NCI-H510A (cell line): ENCODE measurements at regions not wholly inside any gene's neighbourhood (a gene's known extent, or its start where the extent isn't known, plus 50 kb on each side); places are given as distances from the start of the nearest gene placed in this dataset.

Source experiments
- DNase-seq: peaks from one replicate; lab custom pipeline; 2025; lab: John Stamatoyannopoulos, UW

DNA sequence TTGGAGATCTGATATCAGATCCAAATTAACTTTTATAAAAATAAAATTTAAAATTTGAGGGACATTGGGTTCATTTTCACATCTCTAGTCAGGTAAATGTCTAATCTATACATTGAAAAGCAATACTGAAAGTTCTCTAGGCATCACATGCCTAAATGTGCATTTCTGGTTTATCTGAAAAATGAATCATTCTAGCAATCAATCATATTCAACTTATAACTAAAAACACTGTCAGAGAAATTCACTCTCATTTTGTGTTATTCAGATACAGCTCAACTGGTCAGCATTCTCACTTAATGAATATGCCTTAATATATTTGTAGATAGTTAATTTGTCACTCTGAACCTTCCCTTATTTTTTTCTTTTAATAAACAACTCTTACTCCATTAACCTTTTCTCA is 243.2 kb downstream of the CASP12 start:
- no peak for DNase-seq

DNA sequence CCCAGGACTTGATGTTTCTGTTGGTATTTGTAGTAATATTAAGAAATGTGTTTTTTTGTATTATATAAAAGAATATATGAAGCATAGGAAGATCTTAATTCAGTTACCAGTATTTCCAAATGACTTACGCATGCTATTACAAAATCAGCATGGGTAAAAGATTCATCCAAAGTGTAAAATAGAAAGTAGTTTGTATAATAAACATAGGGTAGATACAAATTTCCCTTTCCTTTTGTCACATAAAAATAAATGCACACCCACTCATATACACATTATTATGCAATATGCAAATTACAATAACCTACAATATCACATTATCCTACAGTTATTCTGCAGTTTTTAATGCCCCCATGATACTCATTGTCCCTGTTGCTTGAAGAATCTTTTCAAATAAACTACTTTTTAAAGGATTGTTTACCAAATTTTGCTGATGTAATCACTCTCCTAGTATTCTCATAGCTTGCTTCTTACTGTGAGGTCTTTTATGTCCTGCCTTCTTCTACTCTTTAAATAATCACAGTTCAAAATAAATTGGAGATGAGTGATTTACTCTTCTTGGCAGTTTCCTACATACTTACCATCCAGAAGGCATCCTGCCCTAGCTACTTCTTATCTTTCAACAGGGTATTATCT is 244.0 kb downstream of the CASP12 start:
- DNase-seq = no peak

DNA sequence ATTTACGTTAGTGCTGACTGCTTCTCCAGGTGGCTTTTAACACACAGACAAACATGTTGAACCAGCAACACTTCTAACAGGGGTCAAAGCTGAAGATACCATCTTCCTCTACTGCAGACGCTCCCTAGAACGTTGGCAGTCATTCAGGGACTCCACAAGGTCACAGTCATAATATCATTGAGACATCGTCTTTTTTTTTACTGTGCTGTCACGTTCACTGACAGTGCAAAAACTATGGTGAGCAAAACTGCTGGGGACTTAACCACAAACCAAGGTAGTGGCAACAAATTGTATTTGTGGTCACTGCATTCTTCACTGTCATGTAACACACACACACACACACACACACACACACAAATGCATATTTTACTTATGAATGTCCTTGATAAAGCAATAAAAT is 244.9 kb downstream of the CASP12 start:
- DNase-seq = no peak

GRCh38 chr11:104652996-104653395 is 245.3 kb downstream of the CASP12 start:
- DNase-seq = no peak

GRCh38 chr11:104650234-104650633 is 248.0 kb downstream of the CASP12 start:
- no peak for DNase-seq

GRCh38 chr11:104649002-104649401 is 249.3 kb downstream of the CASP12 start:
- no peak for DNase-seq

GRCh38 chr11:104645261-104646222 is 252.7 kb downstream of the CASP12 start:
- DNase-seq = no peak

DNA sequence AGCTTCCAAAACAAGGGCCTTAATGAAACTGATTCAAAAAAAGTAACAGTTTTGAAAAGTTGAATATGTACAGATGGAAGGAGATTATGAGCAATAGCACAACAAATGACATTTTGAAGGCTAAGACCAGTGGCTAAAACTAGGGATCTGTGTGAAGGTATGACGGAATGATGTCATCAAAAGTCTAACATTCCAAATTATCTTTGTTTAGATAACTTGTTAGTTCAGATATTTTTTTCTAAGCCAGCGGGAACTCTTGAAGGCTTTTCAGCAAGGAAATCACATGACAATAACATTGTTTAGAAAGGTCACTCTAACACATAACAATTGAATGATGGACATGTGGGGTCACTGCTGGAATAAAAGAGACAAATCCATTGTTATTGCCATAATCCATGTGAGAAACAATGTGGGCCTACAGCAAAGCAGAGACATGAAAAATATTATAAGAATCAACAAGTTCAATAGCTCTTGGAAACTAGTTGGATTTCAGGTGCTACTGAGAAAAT is 260.5 kb downstream of the CASP12 start:
- no peak for DNase-seq

- no peak for DNase-seq
Observed at GRCh38 chr11:104633226-104633625, 265.0 kb downstream of the CASP12 start.

GRCh38 chr11:104630352-104630751 is 267.9 kb downstream of the CASP12 start:
- no peak for DNase-seq

GRCh38 chr11:104625246-104625645 is 273.0 kb downstream of the CASP12 start:
- no peak for DNase-seq

- no peak for DNase-seq
Observed at GRCh38 chr11:104624021-104624420, 274.2 kb downstream of the CASP12 start.

- no peak for DNase-seq
Observed at GRCh38 chr11:104623518-104623917, 274.7 kb downstream of the CASP12 start.

- no peak for DNase-seq
Observed at GRCh38 chr11:104620991-104621390, 277.3 kb downstream of the CASP12 start.

DNA sequence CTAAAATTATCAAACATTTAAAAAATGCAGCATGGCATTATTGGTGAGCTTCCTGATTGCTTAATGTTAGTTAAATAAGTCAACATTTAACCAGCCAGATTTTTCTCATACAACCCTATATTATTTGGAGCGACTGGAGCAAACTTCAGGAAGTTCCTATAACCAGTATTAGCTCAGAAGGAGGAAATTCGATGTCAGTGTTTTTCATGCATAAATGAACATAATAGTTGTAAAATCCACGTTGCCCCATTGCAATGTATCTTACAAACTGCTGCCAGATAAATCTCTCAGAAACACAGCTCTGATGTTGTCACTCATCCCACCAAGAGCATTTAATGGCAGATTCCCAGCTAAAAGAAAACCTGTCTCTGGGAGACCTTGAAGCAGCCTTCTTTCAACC is 278.5 kb downstream of the CASP12 start:
- DNase-seq = no peak

- no peak for DNase-seq
Observed at GRCh38 chr11:104618954-104619353, 279.3 kb downstream of the CASP12 start.

DNA sequence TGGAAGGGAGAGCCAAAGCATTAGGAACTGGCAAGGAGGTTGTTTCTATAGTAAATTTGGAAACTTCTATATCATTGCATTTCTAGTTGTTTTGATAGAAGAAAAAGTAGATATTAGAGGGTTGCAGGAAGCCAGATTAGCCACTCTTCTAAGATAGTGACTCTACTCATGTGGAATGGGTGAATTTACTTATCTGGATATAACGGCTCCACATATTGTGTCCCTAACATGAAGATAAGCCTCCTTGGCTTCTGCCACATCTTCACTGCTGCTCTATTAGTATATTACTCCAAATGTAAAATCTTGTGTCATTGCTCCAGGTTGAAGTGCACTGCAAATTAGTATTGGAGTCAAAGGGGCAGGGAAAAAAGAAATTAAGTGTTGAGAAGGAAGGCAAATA is 283.3 kb downstream of the CASP12 start:
- DNase-seq = no peak

DNA sequence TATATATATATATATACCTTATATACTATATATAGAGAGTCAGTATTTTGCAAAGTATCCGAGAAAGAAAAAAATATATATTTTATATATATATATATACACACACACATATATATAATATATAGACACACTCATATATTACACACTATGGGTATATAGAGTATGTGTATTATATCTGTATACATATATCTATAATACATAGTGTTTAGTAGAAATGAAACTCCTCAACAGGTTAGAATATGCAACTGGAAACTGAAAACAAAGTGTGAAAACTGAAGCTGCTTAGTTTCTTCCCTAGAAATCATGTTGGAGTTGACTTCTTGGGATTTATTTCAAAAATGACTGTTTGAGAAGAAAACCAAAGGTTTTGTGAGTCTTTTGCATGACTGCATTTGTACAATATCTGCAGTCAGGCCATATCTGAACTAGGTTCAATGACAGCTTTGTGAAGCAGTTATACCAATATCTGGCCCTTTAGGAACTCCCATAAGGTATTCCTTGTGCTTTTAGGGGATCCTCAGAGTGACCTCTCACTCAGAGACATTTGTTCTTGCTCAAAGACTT is 284.1 kb downstream of the CASP12 start:
- DNase-seq = no peak

GRCh38 chr11:104610635-104611034 is 287.6 kb downstream of the CASP12 start:
- DNase-seq = no peak

GRCh38 chr11:104609311-104610085 is 288.8 kb downstream of the CASP12 start:
- DNase-seq = no peak

- no peak for DNase-seq
Observed at GRCh38 chr11:104602643-104603042, 295.6 kb downstream of the CASP12 start.
